ENCODE measurements at regions not wholly inside any gene's neighbourhood (a gene's known extent, or its start where the extent isn't known, plus 50 kb on each side); places are given as distances from the start of the nearest gene placed in this dataset.

GRCh38 chr2:217316743-217317142, 456.9 kb upstream of the TNP1 start:
- H3K9me3 ChIP-seq (ENCODE audit: control extremely low read depth in 1 of 3, control insufficient read depth in 2 of 3, insufficient read depth in 1 of 3, low read length in 2 of 3), result peaks cover 0 to 12% (median 7%) of the 10 kb centered on the region in 3 donors
- peak; percentile 68 for DNase-seq
- no peak overlapping the region for H3K9ac ChIP-seq (ENCODE audit: low read length)
- POLR2A ChIA-PET, result no interaction called here
- Mint-ChIP-seq H3K27me3 (peaks cover 47% of the 10 kb centered on the region), H3K4me3 (peak overlapping the region; percentile 21), H3K4me1 (peaks cover 15% of the 10 kb centered on the region), H3K27ac (no peak overlapping the region), H3K9me3 (ENCODE audit: insufficient read depth) (no peaks in the 10 kb centered on the region)
- H3K36me3 ChIP-seq (replicated peaks in 1 of 2; ENCODE audit: control extremely low read depth in 1 of 2, control insufficient read depth in 1 of 2, extremely low read depth in 1 of 2, insufficient read depth in 2 of 2, low read length in 1 of 2), result no peaks in the 10 kb centered on the region
- no CpG with 5 or more reads among the region's 1 CpG for WGBS (ENCODE audit: insufficient coverage)
- H3K4me3 ChIP-seq (ENCODE audit: control extremely low read depth in 1 of 5, extremely low read depth in 1 of 5, insufficient read depth in 1 of 5, low read depth in 2 of 5, low read length in 4 of 5), result no peak overlapping the region
- CTCF ChIA-PET, result no interaction called here
- peak; percentile 79 for ATAC-seq (ENCODE audit: low read depth)
- no peak for TF ChIP-seq EZH2 (IDR thresholded peaks at IDR 0.05; ENCODE audit: borderline replicate concordance, insufficient read depth, low read depth, low read length, poor library complexity, severe bottlenecking)
- TF ChIP-seq CTCF (IDR thresholded peaks at IDR 0.05), result no peak
- peaks cover 16 to 20% of the 10 kb centered on the region in 2 donors for H3K4me1 ChIP-seq (ENCODE audit: control insufficient read depth in 2 of 2, insufficient read depth in 2 of 2, low read length in 2 of 2)
- no peaks in the 10 kb centered on the region for H4K20me1 ChIP-seq (ENCODE audit: control insufficient read depth, insufficient read depth, low read length, poor library complexity, severe bottlenecking)
- peaks cover 0 to 49% (median 40%) of the 10 kb centered on the region in 4 experiments for H3K27me3 ChIP-seq (replicated peaks in 1 of 4; ENCODE audit: control extremely low read depth in 1 of 4, control insufficient read depth in 3 of 4, insufficient read depth in 4 of 4, low read length in 3 of 4)
- H3K4me2 ChIP-seq (replicated peaks; ENCODE audit: low read depth, low read length, poor library complexity, severe bottlenecking), result no peak overlapping the region
- intact Hi-C loops (cut with micrococcal nuclease), result no loop called here
- H3K27ac ChIP-seq (ENCODE audit: low read length in 2 of 2), result no peak overlapping the region
- H2AFZ ChIP-seq (ENCODE audit: insufficient read depth, low read depth, low read length, poor library complexity, severe bottlenecking), result no peak overlapping the region
- H3K79me2 ChIP-seq (ENCODE audit: control insufficient read depth, insufficient read depth, low read length), result no peaks in the 10 kb centered on the region

GRCh38 chr2:217314021-217314460, 454.2 kb upstream of the TNP1 start:
- H3K27ac Mint-ChIP-seq, result no peak overlapping the region
- ChIA-PET CTCF (no interaction called here), POLR2A (no interaction called here)
- Histone ChIP-seq H3K9ac (ENCODE audit: low read length) (no peak overlapping the region), H3K9me3 (ENCODE audit: control extremely low read depth in 1 of 3, control insufficient read depth in 2 of 3, insufficient read depth in 1 of 3, low read length in 2 of 3) (peaks cover 0 to 12% (median 7%) of the 10 kb centered on the region in 3 donors), H3K27me3 (replicated peaks in 1 of 4; ENCODE audit: control extremely low read depth in 1 of 4, control insufficient read depth in 3 of 4, insufficient read depth in 4 of 4, low read length in 3 of 4) (peaks cover 0 to 62% (median 51%) of the 10 kb centered on the region in 4 experiments), H3K4me1 (ENCODE audit: control insufficient read depth in 2 of 2, insufficient read depth in 2 of 2, low read length in 2 of 2) (peaks cover 16 to 20% of the 10 kb centered on the region in 2 donors), H2AFZ (ENCODE audit: insufficient read depth, low read depth, low read length, poor library complexity, severe bottlenecking) (no peak overlapping the region), H4K20me1 (ENCODE audit: control insufficient read depth, insufficient read depth, low read length, poor library complexity, severe bottlenecking) (no peaks in the 10 kb centered on the region), H3K79me2 (ENCODE audit: control insufficient read depth, insufficient read depth, low read length) (no peaks in the 10 kb centered on the region), H3K27ac (ENCODE audit: low read length in 2 of 2) (no peak overlapping the region), H3K36me3 (replicated peaks in 1 of 2; ENCODE audit: control extremely low read depth in 1 of 2, control insufficient read depth in 1 of 2, extremely low read depth in 1 of 2, insufficient read depth in 2 of 2, low read length in 1 of 2) (no peaks in the 10 kb centered on the region), H3K4me3 (ENCODE audit: control extremely low read depth in 1 of 5, extremely low read depth in 1 of 5, insufficient read depth in 1 of 5, low read depth in 2 of 5, low read length in 4 of 5) (no peak overlapping the region), H3K4me2 (replicated peaks; ENCODE audit: low read depth, low read length, poor library complexity, severe bottlenecking) (no peak overlapping the region)
- DNase-seq (no peak), ATAC-seq (ENCODE audit: low read depth) (no peak)
- TF ChIP-seq EZH2 (IDR thresholded peaks at IDR 0.05; ENCODE audit: borderline replicate concordance, insufficient read depth, low read depth, low read length, poor library complexity, severe bottlenecking) (no peak), CTCF (IDR thresholded peaks at IDR 0.05) (no peak)
- H3K9me3 Mint-ChIP-seq (ENCODE audit: insufficient read depth), result no peaks in the 10 kb centered on the region
- H3K27me3 Mint-ChIP-seq, result peaks cover 58% of the 10 kb centered on the region
- WGBS (ENCODE audit: insufficient coverage), result 67% methylated on average over 3 of the region's 5 CpGs
- H3K4me3 Mint-ChIP-seq, result no peak overlapping the region
- intact Hi-C loops (cut with micrococcal nuclease), result no loop called here
- H3K4me1 Mint-ChIP-seq, result peaks cover 15% of the 10 kb centered on the region
